HL-60/S4 (cell line): ENCODE measurements at regions not wholly inside any gene's neighbourhood (a gene's known extent, or its start where the extent isn't known, plus 50 kb on each side); places are given as distances from the start of the nearest gene placed in this dataset.

Experiments used
- in situ Hi-C: fragments of 300-500 bp; cut with MboI; formaldehyde crosslinking; loops from 2 replicates; pipeline ENCODE4 v1.14.3; 2022; ENCODE audit warnings: low sequenced_read_pairs

GRCh38 chr1:198472997-198473396 lies 67.5 kb downstream of the ATP6V1G3 start:
- in situ Hi-C loops: loop anchor here (25.0 kb wide), 1 partner anchor 561 kb away; the partner anchor contains the start of genes C1orf53 and LHX9

GRCh38 chr1:198472119-198472518 lies 68.4 kb downstream of the ATP6V1G3 start:
- in situ Hi-C loops: loop anchor here (25.0 kb wide), 1 partner anchor 560 kb away; the partner anchor contains the start of genes C1orf53 and LHX9

GRCh38 chr1:198467907-198468306 lies 72.6 kb downstream of the ATP6V1G3 start:
- in situ Hi-C loops: loop anchor here (10.0 to 25.0 kb wide), 2 partner anchors 556 to 943 kb away; partner anchors contain the start of genes C1orf53 and LHX9

GRCh38 chr1:198467342-198467741 lies 73.1 kb downstream of the ATP6V1G3 start:
- in situ Hi-C loops: loop anchor here (10.0 to 25.0 kb wide), 2 partner anchors 555 to 943 kb away; partner anchors contain the start of genes C1orf53 and LHX9

GRCh38 chr1:198465201-198466144 lies 75.0 kb downstream of the ATP6V1G3 start:
- in situ Hi-C loops: loop anchor here (10.0 to 25.0 kb wide), 2 partner anchors 553 to 941 kb away; partner anchors contain the start of genes C1orf53 and LHX9

GRCh38 chr1:198463709-198464108 lies 76.8 kb downstream of the ATP6V1G3 start:
- in situ Hi-C loops: loop anchor here (10.0 to 25.0 kb wide), 2 partner anchors 551 to 939 kb away; partner anchors contain the start of genes C1orf53 and LHX9

- in situ Hi-C loops: loop anchor here (10.0 to 25.0 kb wide), 2 partner anchors 550 to 938 kb away; partner anchors contain the start of genes C1orf53 and LHX9
Observed at GRCh38 chr1:198462365-198463019, 78.0 kb downstream of the ATP6V1G3 start.

- in situ Hi-C loops: loop anchor here (25.0 kb wide), 1 partner anchor 544 kb away; the partner anchor contains the start of genes C1orf53 and LHX9
Observed at GRCh38 chr1:198455966-198456365, 84.5 kb downstream of the ATP6V1G3 start.

- in situ Hi-C loops: loop anchor here (25.0 kb wide), 1 partner anchor 538 kb away; the partner anchor contains the start of genes C1orf53 and LHX9
Observed at GRCh38 chr1:198449727-198450433, 90.6 kb downstream of the ATP6V1G3 start.

- in situ Hi-C loops: no loop called here
Observed at GRCh38 chr1:198449261-198449660, 91.2 kb downstream of the ATP6V1G3 start.

- in situ Hi-C loops: no loop called here
Observed at GRCh38 chr1:198447468-198447867, 93.0 kb downstream of the ATP6V1G3 start.

GRCh38 chr1:198445872-198446271 lies 94.6 kb downstream of the ATP6V1G3 start:
- in situ Hi-C loops: no loop called here

GRCh38 chr1:198444792-198445191 lies 95.7 kb downstream of the ATP6V1G3 start:
- in situ Hi-C loops: no loop called here

GRCh38 chr1:198443365-198444233 lies 96.9 kb downstream of the ATP6V1G3 start:
- in situ Hi-C loops: no loop called here

- in situ Hi-C loops: no loop called here
Observed at GRCh38 chr1:198440842-198441241, 99.6 kb downstream of the ATP6V1G3 start.

- in situ Hi-C loops: no loop called here
Observed at GRCh38 chr1:198437332-198437731, 103.1 kb downstream of the ATP6V1G3 start.

GRCh38 chr1:198436276-198436675 lies 104.2 kb downstream of the ATP6V1G3 start:
- in situ Hi-C loops: no loop called here

- in situ Hi-C loops: no loop called here
Observed at GRCh38 chr1:198435056-198435455, 105.4 kb downstream of the ATP6V1G3 start.

GRCh38 chr1:198424441-198424840 lies 116.0 kb downstream of the ATP6V1G3 start:
- in situ Hi-C loops: no loop called here
